Activated naive CD8-positive, alpha-beta T cell (primary cell): ENCODE measurements at regions not wholly inside any gene's neighbourhood (a gene's known extent, or its start where the extent isn't known, plus 50 kb on each side); places are given as distances from the start of the nearest gene placed in this dataset.

Experiments used
- H3K27ac Mint-ChIP-seq: one replicate; pipeline ENCODE4 v1.8.0; 2021; ENCODE audit warnings: mixed read lengths
- H3K27me3 Mint-ChIP-seq: one replicate; pipeline ENCODE4 v1.8.0; 2021; ENCODE audit warnings: mixed read lengths
- H3K36me3 Mint-ChIP-seq: one replicate; pipeline ENCODE4 v1.8.0; 2021; ENCODE audit warnings: mixed read lengths
- H3K4me1 Mint-ChIP-seq: one replicate; pipeline ENCODE4 v1.8.0; 2021; ENCODE audit warnings: low read depth, mixed read lengths
- H3K4me3 Mint-ChIP-seq: one replicate; pipeline ENCODE4 v1.8.0; 2021; ENCODE audit warnings: mild to moderate bottlenecking, mixed read lengths
- H3K9me3 Mint-ChIP-seq: one replicate; pipeline ENCODE4 v1.8.0; 2021; ENCODE audit warnings: low read depth, mixed read lengths

- Mint-ChIP-seq H3K36me3 (no peaks in the 10 kb centered on the region), H3K27me3 (no peaks in the 10 kb centered on the region), H3K9me3 (no peaks in the 10 kb centered on the region)
These were observed 69.7 kb downstream of the KCNF1 start for GRCh38 chr2:10981451-10981850.

DNA sequence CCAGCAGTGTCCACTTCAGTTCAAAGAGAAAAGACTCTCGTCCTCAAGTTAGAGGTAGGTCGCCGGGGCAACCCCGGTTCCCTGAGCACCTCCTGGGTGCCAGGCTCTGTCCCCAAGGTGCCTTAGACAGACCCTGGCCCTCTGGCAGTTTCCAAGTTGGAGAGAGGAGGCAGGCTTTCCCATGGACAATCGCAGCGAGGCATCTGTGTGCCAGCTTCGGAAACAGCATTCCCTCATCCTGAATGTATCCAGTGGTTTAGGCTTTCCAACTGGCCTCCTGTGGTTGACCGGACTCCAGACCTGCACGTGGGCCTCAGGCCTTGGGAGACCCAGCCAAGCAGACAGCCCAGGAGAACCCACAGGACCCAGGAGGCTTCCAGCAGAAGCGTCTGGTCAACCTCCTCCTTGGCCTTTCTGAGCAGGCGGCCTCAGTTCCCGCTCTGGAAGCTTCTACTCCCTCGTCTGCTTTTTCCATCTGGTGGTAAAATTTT is 70.3 kb downstream of the KCNF1 start:
- H3K4me3 Mint-ChIP-seq, result no peak overlapping the region
- H3K9me3 Mint-ChIP-seq, result no peaks in the 10 kb centered on the region
- H3K36me3 Mint-ChIP-seq, result no peaks in the 10 kb centered on the region
- no peaks in the 10 kb centered on the region for H3K4me1 Mint-ChIP-seq
- no peak overlapping the region for H3K27ac Mint-ChIP-seq
- no peaks in the 10 kb centered on the region for H3K27me3 Mint-ChIP-seq

More at GRCh38 chr2:10981451-10981850, 69.7 kb downstream of the KCNF1 start:
- no peak overlapping the region for H3K4me3 Mint-ChIP-seq
- no peaks in the 10 kb centered on the region for H3K4me1 Mint-ChIP-seq
- H3K27ac Mint-ChIP-seq, result no peak overlapping the region

GRCh38 chr2:10982931-10983701 is 71.4 kb downstream of the KCNF1 start:
- no peaks in the 10 kb centered on the region for H3K4me1 Mint-ChIP-seq
- H3K27ac Mint-ChIP-seq, result no peak overlapping the region
- no peak overlapping the region for H3K4me3 Mint-ChIP-seq
- no peaks in the 10 kb centered on the region for H3K27me3 Mint-ChIP-seq
- H3K9me3 Mint-ChIP-seq, result no peaks in the 10 kb centered on the region
- no peaks in the 10 kb centered on the region for H3K36me3 Mint-ChIP-seq

DNA sequence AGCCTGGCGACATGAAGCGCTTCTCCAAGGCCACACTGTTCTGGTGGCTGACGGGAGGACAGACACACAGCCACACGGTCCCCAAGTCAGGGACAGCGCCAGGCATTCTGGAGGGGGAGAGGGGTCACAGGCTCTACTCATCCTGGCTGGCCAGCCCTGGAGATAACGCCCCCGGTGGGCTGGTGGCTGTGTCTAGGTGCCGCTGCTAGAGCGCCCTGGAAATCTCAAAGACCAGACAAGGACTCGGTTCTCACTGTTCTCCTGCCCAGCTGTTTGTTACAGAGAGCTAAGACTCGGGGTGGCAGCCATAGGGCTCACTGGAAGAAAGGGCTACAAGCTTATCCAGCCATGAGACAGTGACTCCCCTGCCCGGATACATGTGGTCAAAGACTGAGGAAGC is 72.0 kb downstream of the KCNF1 start:
- Mint-ChIP-seq H3K27ac (no peak overlapping the region), H3K4me1 (no peaks in the 10 kb centered on the region), H3K27me3 (no peaks in the 10 kb centered on the region), H3K4me3 (no peak overlapping the region), H3K36me3 (no peaks in the 10 kb centered on the region), H3K9me3 (no peaks in the 10 kb centered on the region)

GRCh38 chr2:10984418-10985135 is 72.8 kb downstream of the KCNF1 start:
- Mint-ChIP-seq H3K36me3 (no peaks in the 10 kb centered on the region), H3K9me3 (no peaks in the 10 kb centered on the region), H3K27ac (no peak overlapping the region), H3K4me1 (no peaks in the 10 kb centered on the region), H3K27me3 (no peaks in the 10 kb centered on the region), H3K4me3 (no peak overlapping the region)

GRCh38 chr2:10985260-10985659 is 73.5 kb downstream of the KCNF1 start:
- Mint-ChIP-seq H3K9me3 (no peaks in the 10 kb centered on the region), H3K36me3 (no peaks in the 10 kb centered on the region), H3K27me3 (no peaks in the 10 kb centered on the region), H3K27ac (no peak overlapping the region), H3K4me1 (no peaks in the 10 kb centered on the region), H3K4me3 (no peak overlapping the region)

GRCh38 chr2:10985901-10986535 is 74.3 kb downstream of the KCNF1 start:
- no peaks in the 10 kb centered on the region for H3K36me3 Mint-ChIP-seq
- no peaks in the 10 kb centered on the region for H3K27me3 Mint-ChIP-seq
- no peaks in the 10 kb centered on the region for H3K9me3 Mint-ChIP-seq
- no peak overlapping the region for H3K27ac Mint-ChIP-seq
- H3K4me1 Mint-ChIP-seq, result no peaks in the 10 kb centered on the region
- H3K4me3 Mint-ChIP-seq, result no peak overlapping the region

- H3K4me1 Mint-ChIP-seq, result no peaks in the 10 kb centered on the region
- no peak overlapping the region for H3K4me3 Mint-ChIP-seq
- H3K27me3 Mint-ChIP-seq, result peaks cover 3% of the 10 kb centered on the region
- no peaks in the 10 kb centered on the region for H3K9me3 Mint-ChIP-seq
- no peaks in the 10 kb centered on the region for H3K36me3 Mint-ChIP-seq
- no peak overlapping the region for H3K27ac Mint-ChIP-seq
These were observed 75.7 kb downstream of the KCNF1 start for GRCh38 chr2:10987439-10987838.

- Mint-ChIP-seq H3K9me3 (no peaks in the 10 kb centered on the region), H3K27ac (no peak overlapping the region), H3K36me3 (no peaks in the 10 kb centered on the region)
These were observed 76.1 kb downstream of the KCNF1 start for GRCh38 chr2:10987861-10988260.

GRCh38 chr2:10989151-10989550 is 77.4 kb downstream of the KCNF1 start:
- Mint-ChIP-seq H3K36me3 (no peaks in the 10 kb centered on the region), H3K4me1 (no peaks in the 10 kb centered on the region), H3K27ac (no peak overlapping the region), H3K27me3 (peaks cover 4% of the 10 kb centered on the region), H3K9me3 (no peaks in the 10 kb centered on the region), H3K4me3 (no peak overlapping the region)

More at GRCh38 chr2:10987861-10988260, 76.1 kb downstream of the KCNF1 start:
- Mint-ChIP-seq H3K27me3 (peaks cover 4% of the 10 kb centered on the region), H3K4me3 (no peak overlapping the region), H3K4me1 (no peaks in the 10 kb centered on the region)

DNA sequence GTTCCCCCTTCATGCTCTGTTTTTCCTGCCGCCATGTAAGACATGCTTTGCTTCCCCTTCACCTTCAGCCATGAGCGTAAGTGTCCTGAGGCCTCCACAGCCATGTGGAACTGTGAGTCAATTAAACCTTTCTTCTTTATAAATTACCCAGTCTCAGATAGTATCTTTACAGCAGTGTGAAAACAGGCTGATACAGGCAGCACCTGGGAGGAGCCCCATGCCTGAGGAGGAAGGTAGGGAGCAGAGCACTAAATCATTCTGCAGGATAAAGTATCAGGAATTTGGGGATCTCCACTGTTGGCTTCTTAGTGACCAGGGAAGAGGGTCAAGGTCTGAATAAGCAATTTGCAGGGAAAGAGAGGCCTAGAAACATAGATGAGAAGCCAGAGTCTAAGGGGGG is 78.0 kb downstream of the KCNF1 start:
- H3K36me3 Mint-ChIP-seq, result no peaks in the 10 kb centered on the region
- H3K4me3 Mint-ChIP-seq, result no peak overlapping the region
- H3K27me3 Mint-ChIP-seq, result peaks cover 4% of the 10 kb centered on the region
- H3K27ac Mint-ChIP-seq, result no peak overlapping the region
- no peaks in the 10 kb centered on the region for H3K4me1 Mint-ChIP-seq
- H3K9me3 Mint-ChIP-seq, result no peaks in the 10 kb centered on the region

DNA sequence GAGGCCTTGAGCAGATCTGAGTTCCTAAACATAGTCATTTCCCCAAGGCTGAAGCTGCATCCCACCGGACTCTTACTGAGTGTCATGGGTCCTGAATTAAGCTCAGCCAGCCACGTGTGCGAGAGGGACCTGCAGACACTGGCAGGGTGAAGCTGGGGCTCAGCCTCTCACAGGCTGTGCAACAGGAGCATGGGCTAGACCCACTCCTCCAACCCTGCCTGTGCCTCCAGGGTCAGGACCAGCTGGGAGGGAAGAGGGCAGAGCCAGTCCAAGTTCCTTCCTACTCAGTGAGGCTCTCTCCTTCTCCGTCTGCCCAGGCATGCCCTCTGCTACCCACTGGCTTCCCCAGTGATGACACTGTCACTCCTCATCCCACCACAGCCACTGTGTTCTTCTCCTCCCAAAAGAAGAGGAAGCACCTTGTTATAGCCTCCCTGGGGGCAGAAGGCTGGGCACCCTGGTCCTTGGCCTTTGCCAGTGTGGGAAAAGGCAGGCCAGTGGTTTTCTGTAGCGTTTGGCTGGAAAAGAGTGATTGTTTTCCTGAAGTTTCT is 78.9 kb downstream of the KCNF1 start:
- Mint-ChIP-seq H3K36me3 (no peaks in the 10 kb centered on the region), H3K27ac (no peak overlapping the region), H3K4me1 (no peaks in the 10 kb centered on the region), H3K27me3 (peaks cover 4% of the 10 kb centered on the region), H3K9me3 (no peaks in the 10 kb centered on the region), H3K4me3 (no peak overlapping the region)

DNA sequence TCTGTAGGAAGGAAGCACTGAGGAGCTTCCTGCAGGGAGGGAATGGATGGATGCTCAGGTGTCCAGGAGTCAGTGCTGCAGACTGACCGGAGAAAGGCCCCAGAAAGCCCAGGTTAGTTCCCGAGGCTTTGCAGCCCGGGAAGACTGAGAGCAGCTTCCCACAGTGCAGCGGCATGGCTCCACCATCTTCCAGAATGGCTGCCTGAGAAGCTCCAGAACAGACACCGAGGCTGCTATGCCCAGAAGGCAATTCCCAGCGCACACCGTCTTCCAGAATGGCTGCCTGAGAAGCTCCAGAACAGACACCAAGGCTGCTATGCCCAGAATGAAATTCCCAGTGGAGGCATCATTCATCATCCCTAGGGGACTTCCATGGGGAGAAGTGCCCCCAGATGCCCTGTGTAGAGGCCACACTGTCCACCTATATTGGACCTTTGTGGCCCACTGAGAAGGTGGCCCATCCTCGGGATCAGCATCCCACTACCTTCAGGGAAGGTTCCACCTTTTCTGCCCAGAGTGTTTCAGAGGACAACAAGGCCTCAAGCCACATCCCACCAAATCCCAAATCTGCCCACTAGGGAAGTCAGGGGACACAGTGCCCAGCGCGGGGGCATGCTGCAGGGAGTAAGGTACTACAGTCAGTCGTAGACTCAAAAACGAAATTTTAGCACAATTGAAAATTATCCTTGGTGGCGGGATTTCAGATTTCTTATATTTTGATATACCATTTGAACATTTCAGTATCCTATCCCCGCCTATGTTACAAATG is 80.5 kb downstream of the KCNF1 start:
- H3K4me3 Mint-ChIP-seq, result no peak overlapping the region
- no peaks in the 10 kb centered on the region for H3K36me3 Mint-ChIP-seq
- peaks cover 4% of the 10 kb centered on the region for H3K27me3 Mint-ChIP-seq
- no peaks in the 10 kb centered on the region for H3K4me1 Mint-ChIP-seq
- H3K27ac Mint-ChIP-seq, result no peak overlapping the region
- H3K9me3 Mint-ChIP-seq, result no peaks in the 10 kb centered on the region

DNA sequence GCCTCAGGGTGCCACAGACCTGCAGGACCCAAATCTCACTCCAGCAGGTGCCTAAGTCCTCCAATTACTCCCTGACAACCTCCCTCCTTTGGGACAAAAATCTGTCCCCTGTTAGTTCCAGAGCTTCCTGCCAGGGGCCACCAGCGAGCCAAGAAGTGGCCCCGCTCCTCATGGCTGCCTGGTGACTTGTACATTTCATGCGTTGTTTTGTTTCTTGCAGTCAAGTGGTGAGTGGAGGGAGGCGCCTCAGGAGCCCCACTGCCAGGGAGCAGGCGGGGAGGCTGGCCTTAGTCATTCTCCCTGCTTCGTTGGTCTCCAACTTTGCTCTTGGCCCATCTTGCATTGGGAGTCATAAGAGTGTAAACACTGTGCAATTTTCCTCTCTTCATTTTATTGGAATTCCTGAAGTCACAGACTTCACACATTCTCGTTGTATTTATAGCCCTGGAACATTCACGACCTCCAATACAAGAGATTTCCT is 81.3 kb downstream of the KCNF1 start:
- no peaks in the 10 kb centered on the region for H3K9me3 Mint-ChIP-seq
- H3K36me3 Mint-ChIP-seq, result no peaks in the 10 kb centered on the region
- H3K4me3 Mint-ChIP-seq, result no peak overlapping the region
- H3K4me1 Mint-ChIP-seq, result no peaks in the 10 kb centered on the region
- H3K27ac Mint-ChIP-seq, result no peak overlapping the region
- H3K27me3 Mint-ChIP-seq, result peaks cover 4% of the 10 kb centered on the region
